GM12864 (cell line): ENCODE measurements at regions not wholly inside any gene's neighbourhood (a gene's known extent, or its start where the extent isn't known, plus 50 kb on each side); places are given as distances from the start of the nearest gene placed in this dataset.

Experiments
- DNase-seq: peaks from one replicate; pipeline ENCODE4 v3.0.0-alpha.2; 2011; ENCODE audit warnings: low read depth
- H3K4me3 ChIP-seq: 2 replicates; pipeline ENCODE4 v1.5.1; 2011; ENCODE audit warnings: mild to moderate bottlenecking, low read depth, low read length, control low read depth
- CTCF ChIP-seq: IDR thresholded peaks from 2 replicates; pipeline ENCODE4 v1.5.1; 2011; ENCODE audit warnings: low read depth, mild to moderate bottlenecking, moderate library complexity, low read length, control low read depth, inconsistent platforms; ENCODE audit errors: missing control alignments

GRCh38 chr9:89803403-89803802 lies 198.6 kb downstream of the GADD45G start:
- no peak for DNase-seq
- no peak overlapping the region for H3K4me3 ChIP-seq
- TF ChIP-seq CTCF = no peak

- DNase-seq = no peak
- TF ChIP-seq CTCF = no peak
- no peak overlapping the region for H3K4me3 ChIP-seq
These were observed 200.1 kb downstream of the GADD45G start for GRCh38 chr9:89804766-89805531.

- no peak for DNase-seq
- H3K4me3 ChIP-seq = no peak overlapping the region
- TF ChIP-seq CTCF = no peak
These were observed 200.9 kb downstream of the GADD45G start for GRCh38 chr9:89805571-89806292.

GRCh38 chr9:89806371-89807100 lies 201.7 kb downstream of the GADD45G start:
- H3K4me3 ChIP-seq = no peak overlapping the region
- TF ChIP-seq CTCF = no peak
- no peak for DNase-seq

GRCh38 chr9:89807101-89807395 lies 202.2 kb downstream of the GADD45G start:
- H3K4me3 ChIP-seq = no peak overlapping the region
- no peak for TF ChIP-seq CTCF
- DNase-seq = no peak

GRCh38 chr9:89807682-89808075 lies 202.9 kb downstream of the GADD45G start:
- H3K4me3 ChIP-seq = no peak overlapping the region
- no peak for TF ChIP-seq CTCF
- DNase-seq = no peak
